Fibroblast of the aortic adventitia (primary cell): ENCODE measurements at regions not wholly inside any gene's neighbourhood (a gene's known extent, or its start where the extent isn't known, plus 50 kb on each side); places are given as distances from the start of the nearest gene placed in this dataset.

Experiments
- DNase-seq: peaks from one replicate; pipeline ENCODE4 v3.0.0-alpha.2; 2010; ENCODE audit warnings: low read depth
- H3K4me3 ChIP-seq: 2 replicates; pipeline ENCODE4 v1.5.1; 2011; ENCODE audit warnings: low read depth, mild to moderate bottlenecking, control low read depth, low read length, moderate library complexity
- TF ChIP-seq, protein P1 (sequence below): IDR thresholded peaks from 2 replicates; pipeline ENCODE4 v1.5.1; 2011; ENCODE audit warnings: mild to moderate bottlenecking, low read length, control low read depth, inconsistent platforms; ENCODE audit not compliant: insufficient read depth

DNA sequence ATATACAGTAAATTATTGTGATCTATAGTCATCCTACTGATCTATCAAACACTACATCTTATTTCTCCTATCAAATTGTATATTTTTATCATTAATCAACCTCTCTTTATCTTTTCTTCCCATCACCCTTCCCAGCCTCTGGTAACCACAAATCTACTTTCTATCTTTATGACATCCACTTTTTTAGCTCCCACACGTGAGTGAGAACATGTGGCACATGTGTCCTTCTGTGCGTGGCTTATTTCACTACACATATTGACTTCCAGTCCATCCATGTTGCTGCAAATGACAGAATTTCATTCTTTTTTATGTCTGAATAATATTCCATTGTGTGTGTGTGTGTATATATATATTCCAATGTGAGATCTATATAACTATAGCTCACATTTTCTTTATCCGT, 67.8 kb upstream of the TBX5 start:
- no peak overlapping the region for H3K4me3 ChIP-seq
- no peak for DNase-seq
- TF ChIP-seq, protein P1, sequence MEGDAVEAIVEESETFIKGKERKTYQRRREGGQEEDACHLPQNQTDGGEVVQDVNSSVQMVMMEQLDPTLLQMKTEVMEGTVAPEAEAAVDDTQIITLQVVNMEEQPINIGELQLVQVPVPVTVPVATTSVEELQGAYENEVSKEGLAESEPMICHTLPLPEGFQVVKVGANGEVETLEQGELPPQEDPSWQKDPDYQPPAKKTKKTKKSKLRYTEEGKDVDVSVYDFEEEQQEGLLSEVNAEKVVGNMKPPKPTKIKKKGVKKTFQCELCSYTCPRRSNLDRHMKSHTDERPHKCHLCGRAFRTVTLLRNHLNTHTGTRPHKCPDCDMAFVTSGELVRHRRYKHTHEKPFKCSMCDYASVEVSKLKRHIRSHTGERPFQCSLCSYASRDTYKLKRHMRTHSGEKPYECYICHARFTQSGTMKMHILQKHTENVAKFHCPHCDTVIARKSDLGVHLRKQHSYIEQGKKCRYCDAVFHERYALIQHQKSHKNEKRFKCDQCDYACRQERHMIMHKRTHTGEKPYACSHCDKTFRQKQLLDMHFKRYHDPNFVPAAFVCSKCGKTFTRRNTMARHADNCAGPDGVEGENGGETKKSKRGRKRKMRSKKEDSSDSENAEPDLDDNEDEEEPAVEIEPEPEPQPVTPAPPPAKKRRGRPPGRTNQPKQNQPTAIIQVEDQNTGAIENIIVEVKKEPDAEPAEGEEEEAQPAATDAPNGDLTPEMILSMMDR: no peak

DNA sequence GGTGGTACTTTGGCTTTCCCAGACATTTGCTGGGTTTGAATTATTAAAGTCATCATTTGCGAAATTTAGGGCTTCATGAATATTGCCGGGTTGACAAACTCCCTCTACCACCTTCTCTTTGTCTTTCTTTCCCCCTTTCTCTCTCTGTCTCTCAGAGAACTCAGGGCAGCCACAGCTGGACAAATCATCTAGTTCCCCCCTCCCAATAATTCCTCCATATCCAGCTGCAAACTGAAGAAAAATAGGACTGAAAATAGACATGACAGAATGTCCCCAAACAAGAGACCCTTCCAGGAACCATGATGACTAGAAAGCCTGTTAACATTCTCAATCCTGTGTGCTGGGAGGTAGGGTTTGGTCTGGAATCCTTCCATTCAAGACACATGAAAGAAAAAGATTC, 67.1 kb upstream of the TBX5 start:
- DNase-seq: no peak
- no peak overlapping the region for H3K4me3 ChIP-seq
- TF ChIP-seq, protein P1: no peak

DNA sequence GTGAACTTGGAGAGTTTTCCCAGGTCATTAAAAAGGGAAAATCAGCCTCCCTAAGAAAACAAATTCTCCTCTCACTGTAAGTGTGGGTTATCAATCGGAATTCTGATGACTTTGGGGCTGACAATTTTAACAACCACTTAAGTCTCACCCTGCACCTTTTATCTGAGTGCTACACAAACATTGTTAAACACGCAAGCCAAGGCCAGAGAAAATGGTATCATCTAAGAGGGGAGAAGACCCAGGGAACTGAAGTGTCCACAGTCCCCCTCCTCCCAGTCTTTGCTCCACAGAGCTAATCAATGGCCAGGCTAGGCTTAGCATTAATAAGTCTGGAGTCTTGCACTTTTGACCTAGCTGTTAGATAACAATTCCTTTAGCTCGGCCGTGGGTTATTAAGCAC, 51.7 kb upstream of the TBX5 start:
- no peak overlapping the region for H3K4me3 ChIP-seq
- DNase-seq: no peak
- TF ChIP-seq, protein P1: no peak
